Prostate gland (tissue), 2 donors: ENCODE measurements at regions not wholly inside any gene's neighbourhood (a gene's known extent, or its start where the extent isn't known, plus 50 kb on each side); places are given as distances from the start of the nearest gene placed in this dataset.

ENCODE experiments used
- DNase-seq: peaks from one replicate; pipeline ENCODE4 v3.0.0-alpha.2; 2019; ENCODE audit warnings: low spot score
- H3K27ac ChIP-seq, 2 donors: fragments of 200-600 bp; sonication (generic); 2 replicates each; pipeline ENCODE4 v1.5.1; 2017 to 2019
- H3K27me3 ChIP-seq: fragments of 200-600 bp; sonication (generic); replicated peaks from 2 replicates; pipeline ENCODE4 v1.5.1; 2019; ENCODE audit not compliant: insufficient read depth
- H3K36me3 ChIP-seq, 2 donors: fragments of 200-600 bp; sonication (generic); 1 replicate in 1 of 2; 2 replicates in 1 of 2; pipeline versions ENCODE4 v1.5.1 to v1.8.1; 2017 to 2019
- H3K4me1 ChIP-seq: fragments of 200-600 bp; sonication (generic); replicated peaks from 2 replicates; pipeline ENCODE4 v1.5.1; 2019
- H3K4me3 ChIP-seq, 2 donors: fragments of 200-600 bp; sonication (generic); 2 replicates each; pipeline ENCODE4 v1.5.1; 2017 to 2019
- H3K9me3 ChIP-seq: fragments of 200-600 bp; sonication (generic); 2 replicates; pipeline ENCODE4 v1.5.1; 2017
- CTCF ChIP-seq, 4 experiments: fragments of 200-600 bp in 2 of 4; fragments of 450-650 bp in 2 of 4; sonication (generic) in 2 of 4; IDR thresholded peaks; 1 replicate in 3 of 4; 2 replicates in 1 of 4; pipeline ENCODE4 v1.5.1; 2016 to 2019; ENCODE audit warnings: antibody characterized with exemption in 4 of 4, mild to moderate bottlenecking in 2 of 4, moderate library complexity in 2 of 4
- POLR2A ChIP-seq: fragments of 450-650 bp; IDR thresholded peaks from one replicate; pipeline ENCODE4 v1.6.1; 2016; ENCODE audit warnings: antibody characterized with exemption, mild to moderate bottlenecking
- POLR2AphosphoS5 ChIP-seq: sonication (generic); formaldehyde crosslinking; IDR thresholded peaks from one replicate; pipeline ENCODE4 v1.6.1; 2017; ENCODE audit warnings: antibody characterized with exemption
- WGBS: methylation state at CpG from one replicate; pipeline ENCODE4 v1.1.5; 2018; 5-methylcytosine and 5-hydroxymethylcytosine counted together
- intact Hi-C: fragments of 100-400 bp; cut with DNase I; formaldehyde crosslinking; loops from one replicate; pipeline ENCODE4 v1.14.2; 2022

GRCh38 chr11:64500176-64501013, 55.3 kb upstream of the SLC22A11 start:
- no peaks in the 10 kb centered on the region for H3K9me3 ChIP-seq
- H3K4me3 ChIP-seq: no peak overlapping the region
- no peaks in the 10 kb centered on the region for H3K27me3 ChIP-seq
- intact Hi-C loops: no loop called here
- no peaks in the 10 kb centered on the region for H3K4me1 ChIP-seq
- TF ChIP-seq POLR2A: no peak
- no peak for TF ChIP-seq POLR2AphosphoS5
- no peak for TF ChIP-seq CTCF (IDR thresholded peaks at IDR 0.05)
- H3K27ac ChIP-seq: no peak overlapping the region
- H3K36me3 ChIP-seq: no peaks in the 10 kb centered on the region
- WGBS: 76% methylated on average over 26 of the region's 28 CpGs
- DNase-seq: no peak

GRCh38 chr11:64501500-64502427, 54.0 kb upstream of the SLC22A11 start:
- intact Hi-C loops: no loop called here
- Histone ChIP-seq H3K36me3 (no peaks in the 10 kb centered on the region), H3K9me3 (no peaks in the 10 kb centered on the region), H3K4me1 (no peaks in the 10 kb centered on the region), H3K27me3 (no peaks in the 10 kb centered on the region), H3K4me3 (no peak overlapping the region), H3K27ac (no peak overlapping the region)
- WGBS: 66% methylated on average over 14 of the region's 14 CpGs
- TF ChIP-seq POLR2AphosphoS5 (no peak), POLR2A (no peak), CTCF (IDR thresholded peaks at IDR 0.05) (no peak)
- DNase-seq: no peak

GRCh38 chr11:64502634-64503033, 53.1 kb upstream of the SLC22A11 start:
- Histone ChIP-seq H3K27ac (no peak overlapping the region), H3K4me1 (no peaks in the 10 kb centered on the region), H3K36me3 (no peaks in the 10 kb centered on the region), H3K9me3 (no peaks in the 10 kb centered on the region), H3K4me3 (no peak overlapping the region), H3K27me3 (no peaks in the 10 kb centered on the region)
- DNase-seq: no peak
- TF ChIP-seq POLR2A (no peak), CTCF (IDR thresholded peaks at IDR 0.05) (no peak), POLR2AphosphoS5 (no peak)
- 90% methylated on average over 19 of the region's 19 CpGs for WGBS
- intact Hi-C loops: no loop called here

GRCh38 chr11:64503186-64503753, 52.5 kb upstream of the SLC22A11 start:
- TF ChIP-seq POLR2A: no peak
- TF ChIP-seq CTCF (IDR thresholded peaks at IDR 0.05): no peak
- TF ChIP-seq POLR2AphosphoS5: no peak
- no peak for DNase-seq
- H3K27ac ChIP-seq: no peak overlapping the region
- no peaks in the 10 kb centered on the region for H3K36me3 ChIP-seq
- no peaks in the 10 kb centered on the region for H3K4me1 ChIP-seq
- H3K27me3 ChIP-seq: no peaks in the 10 kb centered on the region
- H3K9me3 ChIP-seq: no peaks in the 10 kb centered on the region
- WGBS: 62% methylated on average over 5 of the region's 5 CpGs
- intact Hi-C loops: no loop called here
- no peak overlapping the region for H3K4me3 ChIP-seq
